ENCODE measurements at regions not wholly inside any gene's neighbourhood (a gene's known extent, or its start where the extent isn't known, plus 50 kb on each side); places are given as distances from the start of the nearest gene placed in this dataset.

- no peak overlapping the region for H3K4me3 ChIP-seq (ENCODE audit: control insufficient read depth in 1 of 7, extremely low read depth in 1 of 7, insufficient read depth in 4 of 7, low read depth in 2 of 7, low read length in 6 of 7)
- H3K9me3 ChIP-seq (ENCODE audit: control extremely low read depth in 1 of 5, control insufficient read depth in 4 of 5, insufficient read depth in 2 of 5, low read depth in 1 of 5, low read length in 4 of 5), result no peaks in the 10 kb centered on the region
- POLR2A ChIA-PET, result no interaction called here
- no peak overlapping the region for H3K27ac ChIP-seq (ENCODE audit: insufficient read depth in 1 of 2, low read depth in 1 of 2, low read length in 2 of 2, poor library complexity in 1 of 2, severe bottlenecking in 2 of 2)
- no peak for DNase-seq
- peaks cover 0 to 2% (median 0%) of the 10 kb centered on the region in 5 experiments for H3K27me3 ChIP-seq (replicated peaks in 2 of 5; ENCODE audit: control insufficient read depth in 4 of 5, insufficient read depth in 5 of 5, low read length in 4 of 5)
- no peaks in the 10 kb centered on the region for H3K36me3 ChIP-seq (ENCODE audit: control insufficient read depth in 4 of 4, insufficient read depth in 4 of 4, low read length in 3 of 4)
- H3K4me1 ChIP-seq (ENCODE audit: control extremely low read depth in 1 of 4, control insufficient read depth in 4 of 4, insufficient read depth in 4 of 4, low read length in 3 of 4), result no peaks in the 10 kb centered on the region
- CTCF ChIA-PET, result no interaction called here
Observed at GRCh38 chr1:78232630-78233029, 186.9 kb downstream of the GIPC2 start.

GRCh38 chr1:78234496-78234895 is 188.7 kb downstream of the GIPC2 start:
- Histone ChIP-seq H3K4me1 (ENCODE audit: control extremely low read depth in 1 of 4, control insufficient read depth in 4 of 4, insufficient read depth in 4 of 4, low read length in 3 of 4) (no peaks in the 10 kb centered on the region), H3K27me3 (replicated peaks in 2 of 5; ENCODE audit: control insufficient read depth in 4 of 5, insufficient read depth in 5 of 5, low read length in 4 of 5) (peaks cover 0 to 2% (median 0%) of the 10 kb centered on the region in 5 experiments), H3K27ac (ENCODE audit: insufficient read depth in 1 of 2, low read depth in 1 of 2, low read length in 2 of 2, poor library complexity in 1 of 2, severe bottlenecking in 2 of 2) (no peak overlapping the region), H3K36me3 (ENCODE audit: control insufficient read depth in 4 of 4, insufficient read depth in 4 of 4, low read length in 3 of 4) (no peaks in the 10 kb centered on the region), H3K9me3 (ENCODE audit: control extremely low read depth in 1 of 5, control insufficient read depth in 4 of 5, insufficient read depth in 2 of 5, low read depth in 1 of 5, low read length in 4 of 5) (no peaks in the 10 kb centered on the region), H3K4me3 (ENCODE audit: control insufficient read depth in 1 of 7, extremely low read depth in 1 of 7, insufficient read depth in 4 of 7, low read depth in 2 of 7, low read length in 6 of 7) (no peak overlapping the region)
- CTCF ChIA-PET, result no interaction called here
- DNase-seq, result no peak
- POLR2A ChIA-PET, result no interaction called here
- 58% methylated on average over 2 of the region's 3 CpGs for WGBS (ENCODE audit: insufficient coverage)

GRCh38 chr1:78236716-78237115 is 190.9 kb downstream of the GIPC2 start:
- no peaks in the 10 kb centered on the region for H3K9me3 ChIP-seq (ENCODE audit: control extremely low read depth in 1 of 5, control insufficient read depth in 4 of 5, insufficient read depth in 2 of 5, low read depth in 1 of 5, low read length in 4 of 5)
- H3K36me3 ChIP-seq (ENCODE audit: control insufficient read depth in 4 of 4, insufficient read depth in 4 of 4, low read length in 3 of 4), result no peaks in the 10 kb centered on the region
- no peak for DNase-seq
- WGBS (ENCODE audit: insufficient coverage), result no CpG with 5 or more reads among the region's 1 CpG
- no peak overlapping the region for H3K27ac ChIP-seq (ENCODE audit: insufficient read depth in 1 of 2, low read depth in 1 of 2, low read length in 2 of 2, poor library complexity in 1 of 2, severe bottlenecking in 2 of 2)
- no peaks in the 10 kb centered on the region for H3K4me1 ChIP-seq (ENCODE audit: control extremely low read depth in 1 of 4, control insufficient read depth in 4 of 4, insufficient read depth in 4 of 4, low read length in 3 of 4)
- ChIA-PET CTCF (no interaction called here), POLR2A (no interaction called here)
- peaks cover 0 to 2% (median 0%) of the 10 kb centered on the region in 5 experiments for H3K27me3 ChIP-seq (replicated peaks in 2 of 5; ENCODE audit: control insufficient read depth in 4 of 5, insufficient read depth in 5 of 5, low read length in 4 of 5)
- no peak overlapping the region for H3K4me3 ChIP-seq (ENCODE audit: control insufficient read depth in 1 of 7, extremely low read depth in 1 of 7, insufficient read depth in 4 of 7, low read depth in 2 of 7, low read length in 6 of 7)

- Histone ChIP-seq H3K27ac (ENCODE audit: insufficient read depth in 1 of 2, low read depth in 1 of 2, low read length in 2 of 2, poor library complexity in 1 of 2, severe bottlenecking in 2 of 2) (no peak overlapping the region), H3K4me1 (ENCODE audit: control extremely low read depth in 1 of 4, control insufficient read depth in 4 of 4, insufficient read depth in 4 of 4, low read length in 3 of 4) (no peaks in the 10 kb centered on the region), H3K9me3 (ENCODE audit: control extremely low read depth in 1 of 5, control insufficient read depth in 4 of 5, insufficient read depth in 2 of 5, low read depth in 1 of 5, low read length in 4 of 5) (no peaks in the 10 kb centered on the region), H3K4me3 (ENCODE audit: control insufficient read depth in 1 of 7, extremely low read depth in 1 of 7, insufficient read depth in 4 of 7, low read depth in 2 of 7, low read length in 6 of 7) (no peak overlapping the region), H3K36me3 (ENCODE audit: control insufficient read depth in 4 of 4, insufficient read depth in 4 of 4, low read length in 3 of 4) (no peaks in the 10 kb centered on the region), H3K27me3 (replicated peaks in 2 of 5; ENCODE audit: control insufficient read depth in 4 of 5, insufficient read depth in 5 of 5, low read length in 4 of 5) (peaks cover 0 to 2% (median 0%) of the 10 kb centered on the region in 5 experiments)
- DNase-seq, result no peak
- POLR2A ChIA-PET, result no interaction called here
- WGBS (ENCODE audit: insufficient coverage), result 86% methylated on average over 1 of the region's 4 CpGs
- CTCF ChIA-PET, result no interaction called here
Observed at GRCh38 chr1:78237364-78237916, 191.7 kb downstream of the GIPC2 start.

- 86% methylated on average over 2 of the region's 2 CpGs for WGBS (ENCODE audit: insufficient coverage)
- CTCF ChIA-PET, result no interaction called here
- no peak for DNase-seq
- Histone ChIP-seq H3K4me3 (ENCODE audit: control insufficient read depth in 1 of 7, extremely low read depth in 1 of 7, insufficient read depth in 4 of 7, low read depth in 2 of 7, low read length in 6 of 7) (no peak overlapping the region), H3K9me3 (ENCODE audit: control extremely low read depth in 1 of 5, control insufficient read depth in 4 of 5, insufficient read depth in 2 of 5, low read depth in 1 of 5, low read length in 4 of 5) (no peaks in the 10 kb centered on the region), H3K27me3 (replicated peaks in 2 of 5; ENCODE audit: control insufficient read depth in 4 of 5, insufficient read depth in 5 of 5, low read length in 4 of 5) (no peaks in the 10 kb centered on the region), H3K36me3 (ENCODE audit: control insufficient read depth in 4 of 4, insufficient read depth in 4 of 4, low read length in 3 of 4) (no peaks in the 10 kb centered on the region), H3K27ac (ENCODE audit: insufficient read depth in 1 of 2, low read depth in 1 of 2, low read length in 2 of 2, poor library complexity in 1 of 2, severe bottlenecking in 2 of 2) (no peak overlapping the region), H3K4me1 (ENCODE audit: control extremely low read depth in 1 of 4, control insufficient read depth in 4 of 4, insufficient read depth in 4 of 4, low read length in 3 of 4) (no peaks in the 10 kb centered on the region)
- POLR2A ChIA-PET, result no interaction called here
Observed at GRCh38 chr1:78240191-78240590, 194.4 kb downstream of the GIPC2 start.

- Histone ChIP-seq H3K9me3 (ENCODE audit: control extremely low read depth in 1 of 5, control insufficient read depth in 4 of 5, insufficient read depth in 2 of 5, low read depth in 1 of 5, low read length in 4 of 5) (no peaks in the 10 kb centered on the region), H3K27me3 (replicated peaks in 2 of 5; ENCODE audit: control insufficient read depth in 4 of 5, insufficient read depth in 5 of 5, low read length in 4 of 5) (no peaks in the 10 kb centered on the region), H3K36me3 (ENCODE audit: control insufficient read depth in 4 of 4, insufficient read depth in 4 of 4, low read length in 3 of 4) (no peaks in the 10 kb centered on the region), H3K27ac (ENCODE audit: insufficient read depth in 1 of 2, low read depth in 1 of 2, low read length in 2 of 2, poor library complexity in 1 of 2, severe bottlenecking in 2 of 2) (no peak overlapping the region), H3K4me3 (ENCODE audit: control insufficient read depth in 1 of 7, extremely low read depth in 1 of 7, insufficient read depth in 4 of 7, low read depth in 2 of 7, low read length in 6 of 7) (no peak overlapping the region), H3K4me1 (ENCODE audit: control extremely low read depth in 1 of 4, control insufficient read depth in 4 of 4, insufficient read depth in 4 of 4, low read length in 3 of 4) (no peaks in the 10 kb centered on the region)
- CTCF ChIA-PET, result no interaction called here
- POLR2A ChIA-PET, result no interaction called here
- WGBS (ENCODE audit: insufficient coverage), result 65% methylated on average over 3 of the region's 3 CpGs
- DNase-seq, result no peak
Observed at GRCh38 chr1:78240755-78241154, 195.0 kb downstream of the GIPC2 start.

- Histone ChIP-seq H3K27ac (ENCODE audit: insufficient read depth in 1 of 2, low read depth in 1 of 2, low read length in 2 of 2, poor library complexity in 1 of 2, severe bottlenecking in 2 of 2) (no peak overlapping the region), H3K36me3 (ENCODE audit: control insufficient read depth in 4 of 4, insufficient read depth in 4 of 4, low read length in 3 of 4) (no peaks in the 10 kb centered on the region), H3K4me1 (ENCODE audit: control extremely low read depth in 1 of 4, control insufficient read depth in 4 of 4, insufficient read depth in 4 of 4, low read length in 3 of 4) (no peaks in the 10 kb centered on the region), H3K9me3 (ENCODE audit: control extremely low read depth in 1 of 5, control insufficient read depth in 4 of 5, insufficient read depth in 2 of 5, low read depth in 1 of 5, low read length in 4 of 5) (no peaks in the 10 kb centered on the region), H3K27me3 (replicated peaks in 2 of 5; ENCODE audit: control insufficient read depth in 4 of 5, insufficient read depth in 5 of 5, low read length in 4 of 5) (no peaks in the 10 kb centered on the region), H3K4me3 (ENCODE audit: control insufficient read depth in 1 of 7, extremely low read depth in 1 of 7, insufficient read depth in 4 of 7, low read depth in 2 of 7, low read length in 6 of 7) (no peak overlapping the region)
- DNase-seq, result no peak
- ChIA-PET POLR2A (no interaction called here), CTCF (no interaction called here)
- WGBS (ENCODE audit: insufficient coverage), result no CpG with 5 or more reads among the region's 2 CpGs
Observed at GRCh38 chr1:78247079-78247478, 201.3 kb downstream of the GIPC2 start.
